Common myeloid progenitor, CD34-positive (primary cell): ENCODE measurements at regions not wholly inside any gene's neighbourhood (a gene's known extent, or its start where the extent isn't known, plus 50 kb on each side); places are given as distances from the start of the nearest gene placed in this dataset.

Experiments used
- CTCF ChIA-PET: fragments of 350-600 bp; sonication (Branson Sonifier 250); formaldehyde crosslinking; loops from one replicate; lab custom pipeline; 2021; ENCODE audit warnings: antibody characterized with exemption; lab: Charles Lee
- POLR2A ChIA-PET: fragments of 350-600 bp; sonication (Branson Sonifier 250); formaldehyde crosslinking; loops from one replicate; lab custom pipeline; 2021; ENCODE audit warnings: antibody characterized with exemption; lab: Charles Lee
- DNase-seq, 3 donors: peaks; one replicate each; pipeline versions ENCODE4 v3.0.0 to v3.0.0-alpha.2; 2013
- H3K27ac ChIP-seq, 2 experiments: 1 replicate in 1 of 2; 2 replicates in 1 of 2; pipeline ENCODE4 v1.7.0; 2013; ENCODE audit warnings: inconsistent platforms in 2 of 2, low read length in 2 of 2, mild to moderate bottlenecking in 2 of 2, low read depth in 1 of 2, moderate library complexity in 1 of 2; ENCODE audit not compliant: severe bottlenecking in 2 of 2, insufficient read depth in 1 of 2, poor library complexity in 1 of 2
- H3K27me3 ChIP-seq, 5 experiments: replicated peaks in 2 of 5; 1 replicate in 3 of 5; 2 replicates in 2 of 5; pipeline versions ENCODE4 v1.6.1 to v1.7.0; 2013; ENCODE audit warnings: low read length in 4 of 5, mild to moderate bottlenecking in 2 of 5, moderate library complexity in 2 of 5, inconsistent platforms in 1 of 5; ENCODE audit not compliant: insufficient read depth in 5 of 5, control insufficient read depth in 4 of 5
- H3K36me3 ChIP-seq, 4 experiments: 1 replicate in 2 of 4; 2 replicates in 2 of 4; pipeline versions ENCODE4 v1.6.1 to v1.7.0; 2013; ENCODE audit warnings: low read length in 3 of 4, control low read depth in 1 of 4, mild to moderate bottlenecking in 1 of 4; ENCODE audit not compliant: control insufficient read depth in 4 of 4, insufficient read depth in 4 of 4
- H3K4me1 ChIP-seq, 4 experiments: 1 replicate in 3 of 4; 2 replicates in 1 of 4; pipeline versions ENCODE4 v1.6.1 to v1.7.1; 2013; ENCODE audit warnings: low read length in 3 of 4, mild to moderate bottlenecking in 3 of 4, control low read depth in 1 of 4, inconsistent platforms in 1 of 4, moderate library complexity in 1 of 4; ENCODE audit not compliant: control insufficient read depth in 4 of 4, insufficient read depth in 4 of 4; ENCODE audit errors: control extremely low read depth in 1 of 4
- H3K4me3 ChIP-seq, 7 experiments: 1 replicate in 4 of 7; 2 replicates in 3 of 7; pipeline versions ENCODE4 v1.5.1 to v1.7.0; 2013; ENCODE audit warnings: mild to moderate bottlenecking in 7 of 7, low read length in 6 of 7, moderate library complexity in 6 of 7, inconsistent platforms in 2 of 7, low read depth in 2 of 7, control low read depth in 1 of 7; ENCODE audit not compliant: insufficient read depth in 4 of 7, control insufficient read depth in 1 of 7; ENCODE audit errors: extremely low read depth in 1 of 7
- H3K9me3 ChIP-seq, 5 experiments: 1 replicate in 4 of 5; 2 replicates in 1 of 5; pipeline versions ENCODE4 v1.6.1 to v1.7.1; 2013; ENCODE audit warnings: low read length in 4 of 5, mild to moderate bottlenecking in 2 of 5, inconsistent platforms in 1 of 5, low read depth in 1 of 5, moderate library complexity in 1 of 5; ENCODE audit not compliant: control insufficient read depth in 4 of 5, insufficient read depth in 2 of 5; ENCODE audit errors: control extremely low read depth in 1 of 5
- WGBS: methylation state at CpG from one replicate; pipeline ENCODE4 v1.1.5; 2013; ENCODE audit not compliant: insufficient coverage; 5-methylcytosine and 5-hydroxymethylcytosine counted together

DNA sequence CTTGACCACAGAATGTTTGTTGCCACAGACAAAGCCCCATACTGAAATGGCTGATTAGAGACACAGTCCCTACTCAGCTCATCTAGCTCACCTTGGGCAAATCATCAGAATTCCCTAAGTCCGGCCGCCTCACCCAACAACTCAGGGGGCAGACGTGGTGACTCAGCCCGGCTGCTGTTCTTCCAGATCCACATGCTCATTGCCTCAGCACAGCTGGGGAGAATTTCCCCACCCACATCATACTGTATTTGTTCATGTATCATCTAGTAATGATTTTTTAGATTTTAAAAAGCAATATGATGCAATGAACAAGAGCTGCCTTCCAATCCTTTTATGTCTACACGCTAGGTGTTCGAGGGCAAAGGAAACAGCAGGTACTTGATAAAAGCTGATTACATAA lies 333.8 kb upstream of the TENM3 start:
- no peaks in the 10 kb centered on the region for H3K27me3 ChIP-seq
- H3K36me3 ChIP-seq = no peaks in the 10 kb centered on the region
- ChIA-PET POLR2A (no interaction called here), CTCF (no interaction called here)
- no peak overlapping the region for H3K4me3 ChIP-seq
- H3K27ac ChIP-seq = no peak overlapping the region
- no peaks in the 10 kb centered on the region for H3K4me1 ChIP-seq
- H3K9me3 ChIP-seq = peaks cover 0 to 2% (median 0%) of the 10 kb centered on the region in 5 experiments
- no peak for DNase-seq
- 95% methylated on average over 6 of the region's 6 CpGs for WGBS

DNA sequence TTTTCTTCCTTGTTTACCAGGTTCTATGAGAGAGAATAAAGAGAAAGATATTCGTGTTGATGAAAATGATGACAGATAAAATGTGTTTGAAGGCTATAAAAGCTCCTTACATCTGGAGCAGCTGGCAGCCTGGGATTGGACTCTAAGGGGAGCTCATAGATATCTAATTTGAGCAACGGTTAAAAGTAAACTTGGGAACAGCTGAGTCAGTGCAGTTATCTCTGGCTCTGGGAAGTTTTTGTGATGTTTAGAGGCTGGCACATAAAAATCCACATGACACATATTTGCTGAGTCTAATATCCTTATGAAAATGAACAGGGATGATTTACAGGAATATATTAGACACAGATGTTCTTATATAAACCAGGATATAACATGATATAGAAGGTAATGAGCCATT lies 331.8 kb upstream of the TENM3 start:
- H3K36me3 ChIP-seq = no peaks in the 10 kb centered on the region
- H3K4me3 ChIP-seq = no peak overlapping the region
- no peaks in the 10 kb centered on the region for H3K27me3 ChIP-seq
- no peak for DNase-seq
- no peak overlapping the region for H3K27ac ChIP-seq
- ChIA-PET CTCF (interaction anchor here (1.0 kb wide), 1 partner anchor 14 kb away, joined by 3 read pairs; no protein-coding TSS in a partner anchor), POLR2A (no interaction called here)
- H3K9me3 ChIP-seq = peaks cover 0 to 2% (median 0%) of the 10 kb centered on the region in 5 experiments
- WGBS = no CpG with 5 or more reads among the region's 2 CpGs
- no peaks in the 10 kb centered on the region for H3K4me1 ChIP-seq

GRCh38 chr4:181933471-181933870 lies 309.7 kb upstream of the TENM3 start:
- Histone ChIP-seq H3K9me3 (no peaks in the 10 kb centered on the region), H3K4me1 (no peaks in the 10 kb centered on the region), H3K4me3 (no peak overlapping the region), H3K36me3 (no peaks in the 10 kb centered on the region), H3K27me3 (no peaks in the 10 kb centered on the region), H3K27ac (no peak overlapping the region)
- DNase-seq = no peak
- WGBS = 80% methylated on average over 1 of the region's 4 CpGs
- ChIA-PET POLR2A (no interaction called here), CTCF (no interaction called here)

DNA sequence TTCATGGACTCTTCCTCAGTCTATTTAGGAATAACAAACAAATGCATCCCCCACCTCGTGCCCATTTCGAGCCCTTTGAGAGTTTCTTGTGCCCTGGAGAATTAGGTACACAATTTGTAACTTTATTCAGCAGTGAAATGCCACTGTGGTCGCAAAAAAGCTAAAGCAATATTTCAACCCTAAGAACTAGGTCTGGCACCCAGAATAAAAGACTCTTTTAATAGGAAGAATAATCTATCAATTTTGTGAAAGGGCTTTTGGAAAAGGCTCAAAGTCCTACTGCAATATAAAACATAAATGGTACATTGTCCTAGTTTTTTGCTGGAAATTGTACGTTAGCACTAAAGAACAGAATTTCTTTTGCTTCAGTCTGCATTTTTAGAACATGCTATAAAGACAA lies 304.6 kb upstream of the TENM3 start:
- H3K27me3 ChIP-seq = no peaks in the 10 kb centered on the region
- DNase-seq = no peak
- H3K9me3 ChIP-seq = no peaks in the 10 kb centered on the region
- WGBS = no CpG with 5 or more reads among the region's 4 CpGs
- H3K4me1 ChIP-seq = no peaks in the 10 kb centered on the region
- ChIA-PET CTCF (interaction anchor here (0.5 kb wide), 1 partner anchor 549 kb away, joined by 4 read pairs; no protein-coding TSS in a partner anchor), POLR2A (no interaction called here)
- H3K27ac ChIP-seq = no peak overlapping the region
- no peak overlapping the region for H3K4me3 ChIP-seq
- H3K36me3 ChIP-seq = no peaks in the 10 kb centered on the region

GRCh38 chr4:181939199-181939945 lies 303.8 kb upstream of the TENM3 start:
- Histone ChIP-seq H3K36me3 (no peaks in the 10 kb centered on the region), H3K4me3 (no peak overlapping the region), H3K27ac (no peak overlapping the region), H3K4me1 (no peaks in the 10 kb centered on the region), H3K9me3 (no peaks in the 10 kb centered on the region), H3K27me3 (no peaks in the 10 kb centered on the region)
- no peak for DNase-seq
- ChIA-PET CTCF (no interaction called here), POLR2A (no interaction called here)
- WGBS = 95% methylated on average over 14 of the region's 15 CpGs

DNA sequence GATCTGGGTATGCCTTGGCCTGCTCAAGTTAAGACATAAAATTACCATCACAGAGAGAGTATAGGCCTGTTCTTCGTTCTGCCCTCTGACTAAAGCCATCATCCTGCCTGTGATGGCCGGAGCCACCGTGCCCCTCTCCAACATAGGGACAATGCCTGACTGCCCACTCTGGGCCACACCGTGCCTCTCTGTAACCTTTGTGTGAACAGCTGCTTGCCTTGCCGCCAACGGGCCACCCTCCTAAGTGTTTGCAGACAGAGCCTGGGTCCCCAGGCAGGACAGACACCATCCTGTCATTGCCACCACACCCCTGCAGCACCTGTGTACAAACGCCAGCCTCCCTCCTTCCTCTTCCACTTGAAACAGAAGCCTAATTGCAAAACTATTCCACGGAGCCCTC lies 298.7 kb upstream of the TENM3 start:
- POLR2A ChIA-PET = no interaction called here
- WGBS = 91% methylated on average over 8 of the region's 8 CpGs
- Histone ChIP-seq H3K27me3 (no peaks in the 10 kb centered on the region), H3K27ac (no peak overlapping the region), H3K4me1 (no peaks in the 10 kb centered on the region), H3K4me3 (no peak overlapping the region), H3K9me3 (no peaks in the 10 kb centered on the region), H3K36me3 (no peaks in the 10 kb centered on the region)
- CTCF ChIA-PET = no interaction called here
- DNase-seq = no peak

DNA sequence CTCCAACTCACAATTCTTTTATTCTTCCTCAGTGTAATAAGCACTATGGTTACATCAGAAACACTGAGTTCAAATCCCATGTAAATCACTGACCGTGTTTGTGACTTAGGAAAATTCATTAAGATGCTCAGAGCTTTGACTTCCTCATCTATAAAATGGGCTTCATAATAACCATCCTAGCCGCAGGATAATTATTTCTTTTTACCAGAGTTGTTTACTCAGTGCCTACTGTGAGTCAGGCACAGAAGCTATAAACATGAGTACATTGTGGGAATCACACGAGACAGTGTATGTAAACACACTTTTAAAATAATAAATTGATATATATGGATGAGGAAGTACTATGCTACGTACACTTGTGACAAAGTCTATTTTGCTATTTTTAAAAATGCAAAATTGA lies 296.3 kb upstream of the TENM3 start:
- H3K27ac ChIP-seq = no peak overlapping the region
- no peaks in the 10 kb centered on the region for H3K36me3 ChIP-seq
- ChIA-PET CTCF (no interaction called here), POLR2A (no interaction called here)
- DNase-seq = no peak
- H3K27me3 ChIP-seq = no peaks in the 10 kb centered on the region
- H3K4me3 ChIP-seq = no peak overlapping the region
- whole genome bisulfite sequencing = 100% methylated on average over 1 of the region's 4 CpGs
- no peaks in the 10 kb centered on the region for H3K4me1 ChIP-seq
- no peaks in the 10 kb centered on the region for H3K9me3 ChIP-seq
